AML-193 (cell line): ENCODE measurements at regions not wholly inside any gene's neighbourhood (a gene's known extent, or its start where the extent isn't known, plus 50 kb on each side); places are given as distances from the start of the nearest gene placed in this dataset.
A peak's percentile ranks its signal among the peaks of the same experiment; 100 is the strongest.
"Not testable (repeated sequence)": the region's sequence is repeated elsewhere in the genome, so short reads cannot be mapped to it uniquely, and the experiment has no call there.

ENCODE experiments used
- DNase-seq, 2 experiments: peaks; one replicate each; lab custom pipeline; 2025; lab: John Stamatoyannopoulos, UW

GRCh38 chr6:135605278-135605790, 107.8 kb upstream of the AHI1 start:
- no peak for DNase-seq

GRCh38 chr6:135606392-135606791, 108.9 kb upstream of the AHI1 start:
- no peak for DNase-seq

GRCh38 chr6:135608031-135608430, 110.5 kb upstream of the AHI1 start:
- no peak for DNase-seq

- DNase-seq = not testable (repeated sequence)
Measured at GRCh38 chr6:135610192-135610591, 112.7 kb upstream of the AHI1 start.

DNA sequence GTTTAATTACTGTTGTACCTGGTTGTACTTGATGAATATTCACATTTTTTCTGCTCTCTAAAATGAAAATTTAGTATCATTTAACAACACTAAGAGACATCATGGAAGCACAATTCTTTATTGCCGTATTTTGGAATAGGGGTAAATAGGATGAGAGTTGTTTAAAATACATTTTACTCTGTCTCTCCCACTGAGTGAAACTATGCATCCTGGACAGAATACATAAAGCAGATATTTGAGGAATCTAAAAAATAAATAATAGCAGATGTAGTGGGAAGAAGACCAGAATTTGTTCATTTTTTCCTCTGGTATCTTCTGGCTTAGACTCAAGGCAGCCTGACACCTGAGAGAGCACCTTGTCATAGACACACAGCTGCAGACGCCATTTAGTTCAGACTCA, 119.1 kb upstream of the AHI1 start:
- DNase-seq = no peak

DNA sequence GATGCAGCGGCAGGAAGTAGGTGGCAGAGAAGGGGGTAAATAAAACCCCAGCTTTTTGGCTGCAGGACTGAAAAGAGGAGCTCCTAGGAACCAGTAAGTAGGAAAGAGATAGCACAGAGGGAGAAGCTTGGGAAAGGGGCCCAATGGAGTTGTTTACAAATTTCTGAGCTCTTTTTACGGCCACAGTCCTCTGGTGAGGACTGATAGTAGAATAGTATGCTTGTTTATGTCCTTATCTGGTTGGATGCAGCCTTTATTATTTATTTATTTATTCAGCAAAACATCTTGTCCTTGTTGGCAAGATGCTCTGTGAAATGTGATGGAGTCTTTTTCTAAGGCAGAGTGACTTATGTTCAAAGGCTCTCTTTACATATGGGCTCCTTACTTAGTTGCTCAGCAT, 119.7 kb upstream of the AHI1 start:
- no peak for DNase-seq

DNA sequence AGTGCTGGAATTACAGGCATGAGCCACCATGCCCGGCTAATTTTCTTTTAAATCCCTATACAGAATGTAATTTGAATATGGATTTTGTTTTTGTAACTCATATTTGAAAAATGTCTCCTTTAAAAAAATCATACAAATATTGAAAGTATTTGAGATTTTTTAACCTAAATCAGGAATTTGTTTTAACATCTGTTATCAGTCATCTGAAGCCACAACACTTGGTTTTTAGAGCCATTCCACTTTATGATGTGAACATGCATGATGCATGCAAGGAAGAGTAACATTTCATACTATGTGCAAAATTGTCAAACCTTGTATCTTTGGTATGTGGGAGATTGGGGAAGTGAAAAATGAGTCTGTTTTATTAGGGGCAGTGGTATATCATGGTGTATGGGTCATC, 124.5 kb upstream of the AHI1 start:
- DNase-seq = no peak

GRCh38 chr6:135623979-135624378, 126.4 kb upstream of the AHI1 start:
- DNase-seq = no peak

GRCh38 chr6:135624402-135625295, 127.1 kb upstream of the AHI1 start:
- no peak for DNase-seq

DNA sequence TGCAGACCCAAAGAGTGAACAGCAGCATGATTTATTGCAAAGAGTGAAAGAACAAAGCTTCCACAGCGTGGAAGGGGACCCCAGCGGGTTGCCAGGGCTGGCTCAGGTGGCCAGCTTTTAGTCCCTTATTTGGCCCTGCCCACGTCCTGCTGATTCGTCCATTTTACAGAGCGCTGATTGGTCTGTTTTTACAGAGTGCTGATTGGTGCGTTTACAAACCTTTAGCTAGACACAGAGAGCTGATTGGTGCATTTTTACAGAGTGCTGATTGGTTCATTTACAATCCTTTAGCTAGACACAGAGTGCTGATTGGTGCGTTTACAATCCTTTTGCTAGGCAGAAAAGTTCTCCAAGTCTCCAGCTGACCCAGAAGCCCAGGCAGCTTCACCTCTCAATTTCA, 128.5 kb upstream of the AHI1 start:
- not testable (repeated sequence) for DNase-seq

DNA sequence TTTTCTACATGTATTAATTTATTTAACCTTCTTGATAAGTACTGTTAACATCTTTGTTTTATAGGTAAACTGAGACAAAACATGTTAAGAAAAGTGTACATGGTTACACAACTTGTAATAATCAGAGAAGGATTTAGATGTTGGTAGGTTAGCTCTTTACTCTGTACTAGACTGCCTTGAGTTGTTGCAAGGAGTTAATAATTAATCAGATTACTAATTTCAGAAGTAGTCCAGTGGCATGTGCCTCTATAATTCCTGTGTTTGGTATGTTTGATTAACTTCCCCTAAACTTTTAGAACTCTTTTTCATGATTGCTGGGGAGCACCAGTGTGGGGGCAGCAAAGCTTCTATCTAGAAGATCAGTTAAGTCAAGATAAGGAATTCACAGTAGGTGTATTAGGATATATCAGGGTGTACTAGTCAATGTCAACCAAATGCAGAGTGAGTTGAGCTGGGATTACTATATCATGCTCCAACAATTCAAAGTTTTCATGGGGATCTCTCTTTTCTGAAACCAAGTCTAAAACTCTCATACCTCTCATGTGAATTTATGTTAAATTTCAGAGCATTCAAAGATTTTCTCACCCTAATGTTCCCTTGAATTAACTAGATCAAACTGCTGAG, 129.7 kb upstream of the AHI1 start:
- DNase-seq = no peak

DNA sequence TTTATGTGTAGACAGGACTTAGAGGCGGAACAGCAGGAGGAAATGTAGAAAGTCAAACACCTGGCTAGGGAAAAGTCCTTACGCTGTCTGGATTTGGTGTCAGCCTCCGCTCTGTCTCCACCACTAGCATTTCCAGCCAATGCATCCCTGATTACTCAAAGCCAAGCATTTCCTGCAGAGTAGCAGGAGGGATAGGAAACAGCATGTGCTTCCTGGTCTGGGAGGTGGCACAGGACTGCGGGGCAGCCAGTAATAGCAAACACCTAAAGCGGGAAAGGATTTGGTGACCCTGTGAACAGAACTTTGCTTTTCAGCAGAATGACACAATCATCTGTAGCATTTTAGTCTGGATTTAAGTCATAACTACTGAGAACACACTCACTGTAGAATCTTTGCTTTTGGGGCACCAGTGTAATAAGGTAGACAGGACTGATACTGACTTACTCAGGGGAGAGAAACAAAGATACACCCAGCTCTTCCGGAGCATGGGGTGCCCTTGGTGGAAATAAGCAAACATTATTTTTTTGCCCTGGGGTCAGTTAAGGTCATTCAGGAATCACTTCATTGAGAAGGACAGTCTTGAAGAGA, 133.3 kb upstream of the AHI1 start:
- DNase-seq = no peak

GRCh38 chr6:135631821-135632220, 134.3 kb upstream of the AHI1 start:
- DNase-seq = no peak

- DNase-seq = no peak
Measured at GRCh38 chr6:135633573-135633972, 136.0 kb upstream of the AHI1 start.

DNA sequence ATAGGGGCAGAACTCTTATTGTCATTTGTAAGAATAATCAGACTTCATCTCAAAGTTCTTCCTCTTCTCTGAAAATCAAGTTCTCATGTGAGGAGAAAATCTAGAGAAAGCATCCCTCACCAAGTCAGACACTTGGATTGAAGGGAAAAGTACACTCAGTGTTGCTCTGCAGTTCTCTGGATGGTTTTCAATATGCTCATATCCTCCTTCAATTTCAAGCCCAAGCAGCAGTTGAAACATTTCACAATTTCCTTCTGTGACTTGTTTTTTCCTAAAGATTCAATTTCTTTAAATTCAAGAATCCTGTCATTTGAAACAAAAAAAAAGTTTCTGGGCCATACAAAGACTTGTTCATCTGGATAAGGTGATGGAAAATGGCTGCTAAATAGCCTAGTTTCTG, 140.2 kb upstream of the AHI1 start:
- DNase-seq = no peak

DNA sequence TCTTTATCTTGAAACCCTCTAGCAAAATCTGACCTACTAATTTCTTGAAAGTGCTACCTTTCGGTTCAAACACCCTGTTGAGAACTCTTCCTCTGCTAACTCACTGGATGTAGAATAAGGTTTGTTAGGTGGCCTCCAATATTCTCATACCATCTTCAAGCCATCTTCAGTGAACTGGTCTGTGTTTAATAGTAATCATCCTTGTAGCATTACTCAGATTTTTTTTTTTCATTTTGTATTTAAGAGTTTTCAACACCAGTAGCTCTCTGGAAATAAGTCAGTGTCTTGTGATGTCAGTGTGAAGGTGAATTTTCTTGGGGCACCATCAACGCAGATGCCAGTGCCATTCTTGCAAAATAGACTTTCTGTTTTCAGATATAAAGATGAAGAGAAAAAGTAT, 140.6 kb upstream of the AHI1 start:
- DNase-seq = no peak

- no peak for DNase-seq
Measured at GRCh38 chr6:135640048-135640447, 142.5 kb upstream of the AHI1 start.

GRCh38 chr6:135640449-135641111, 143.0 kb upstream of the AHI1 start:
- DNase-seq = no peak

DNA sequence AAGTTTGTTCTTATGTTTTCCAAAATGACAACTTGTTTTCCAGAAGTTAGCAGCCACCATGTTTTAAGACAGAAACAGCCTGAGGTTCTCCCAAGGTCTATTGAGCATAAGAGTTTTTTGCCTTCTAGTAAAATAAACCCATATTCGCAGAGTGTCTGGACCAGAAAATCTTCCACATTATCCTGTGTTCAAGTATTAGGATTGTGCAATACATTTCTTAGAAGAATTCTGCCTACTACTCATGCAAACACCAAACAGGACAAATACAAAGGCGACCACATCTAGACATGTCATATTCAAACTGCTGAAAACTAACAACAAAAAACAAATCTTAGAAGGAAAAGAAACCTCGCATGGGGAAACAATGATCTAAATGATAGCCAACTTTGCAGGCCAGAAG, 145.4 kb upstream of the AHI1 start:
- DNase-seq = no peak

DNA sequence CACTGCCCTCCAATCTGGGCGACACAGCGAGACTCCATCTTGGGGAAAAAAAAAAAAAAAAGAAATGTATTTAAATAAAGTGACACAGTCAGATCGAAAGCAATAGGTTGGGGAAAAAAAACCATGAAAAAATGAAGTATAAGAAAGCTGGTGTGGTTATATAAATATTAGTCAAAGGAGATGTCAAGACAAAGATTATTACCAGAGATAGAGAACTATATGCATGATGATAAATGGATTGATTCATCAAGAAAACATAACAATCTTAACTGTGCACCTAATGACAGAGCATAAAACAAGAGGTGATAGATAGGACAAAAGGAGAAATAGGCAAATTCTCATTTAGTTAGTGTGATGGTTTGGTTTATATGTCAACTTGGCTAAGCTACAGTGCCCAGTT, 146.9 kb upstream of the AHI1 start:
- no peak for DNase-seq

- no peak for DNase-seq
Measured at GRCh38 chr6:135647521-135647920, 150.0 kb upstream of the AHI1 start.

GRCh38 chr6:135651964-135652755, 154.6 kb upstream of the AHI1 start:
- DNase-seq = peak; percentile 49 to 66
